Neural cell (in vitro differentiated cells): ENCODE measurements at regions not wholly inside any gene's neighbourhood (a gene's known extent, or its start where the extent isn't known, plus 50 kb on each side); places are given as distances from the start of the nearest gene placed in this dataset.

Experiments used
- H2AFZ ChIP-seq: fragments of 200-600, 300-800 bp; sonication (generic), shearing (Covaris generic); 2 replicates; pipeline ENCODE4 v1.6.0; 2014; ENCODE audit warnings: low read depth, mild to moderate bottlenecking, antibody characterized with exemption, low read length, moderate library complexity
- H3F3A ChIP-seq: fragments of 200-600 bp; shearing (Covaris generic); 2 replicates; pipeline ENCODE4 v1.6.1; 2016; ENCODE audit warnings: mild to moderate bottlenecking, moderate library complexity, mixed read lengths, antibody characterized with exemption, low read length; ENCODE audit not compliant: insufficient read depth, poor library complexity, severe bottlenecking
- H3K27ac ChIP-seq: fragments of 200-600, 300-800 bp; sonication (generic), shearing (Covaris generic); 2 replicates; pipeline ENCODE4 v1.5.1; 2014; ENCODE audit warnings: mild to moderate bottlenecking, low read length, moderate library complexity
- H3K27me3 ChIP-seq: fragments of 300-800, 200-600 bp; sonication (generic), shearing (Covaris generic); 2 replicates; pipeline ENCODE4 v1.6.0; 2014; ENCODE audit warnings: mild to moderate bottlenecking, low read depth, low read length, moderate library complexity; ENCODE audit not compliant: insufficient read depth
- H3K36me3 ChIP-seq: fragments of 300-800, 200-600 bp; sonication (generic), shearing (Covaris generic); 2 replicates; pipeline ENCODE4 v1.5.1; 2014; ENCODE audit warnings: mild to moderate bottlenecking, antibody characterized with exemption, low read length, moderate library complexity; ENCODE audit not compliant: insufficient read depth
- H3K4me2 ChIP-seq: fragments of 300-800, 200-600 bp; sonication (generic), shearing (Covaris generic); 2 replicates; pipeline ENCODE4 v1.6.0; 2014; ENCODE audit warnings: mild to moderate bottlenecking, low read length
- H3K4me3 ChIP-seq: fragments of 300-800, 200-600 bp; sonication (generic), shearing (Covaris generic); 2 replicates; pipeline ENCODE4 v1.5.1; 2014; ENCODE audit warnings: mild to moderate bottlenecking, low read length, moderate library complexity
- H3K79me2 ChIP-seq: fragments of 200-600 bp; shearing (Covaris generic); replicated peaks from 2 replicates; pipeline ENCODE4 v1.6.0; 2014; ENCODE audit warnings: mild to moderate bottlenecking, low read length, moderate library complexity; ENCODE audit not compliant: insufficient read depth
- H3K9ac ChIP-seq: fragments of 300-800, 200-600 bp; sonication (generic), shearing (Covaris generic); 2 replicates; pipeline ENCODE4 v1.6.1; 2016; ENCODE audit warnings: mild to moderate bottlenecking, low read length, mixed read lengths
- H3K9me2 ChIP-seq: fragments of 200-600 bp; shearing (Covaris generic); 2 replicates; pipeline ENCODE4 v1.6.1; 2016; ENCODE audit warnings: mild to moderate bottlenecking, low read length, mixed read lengths; ENCODE audit not compliant: insufficient read depth
- H3K9me3 ChIP-seq: fragments of 200-600, 300-800 bp; sonication (generic), shearing (Covaris generic); 2 replicates; pipeline ENCODE4 v1.6.1; 2016; ENCODE audit warnings: mild to moderate bottlenecking, mixed run types, low read length, moderate library complexity, mixed read lengths
- H4K20me1 ChIP-seq: fragments of 200-600 bp; shearing (Covaris generic); 2 replicates; pipeline ENCODE4 v1.6.1; 2016; ENCODE audit warnings: mild to moderate bottlenecking, mixed run types; ENCODE audit not compliant: insufficient read depth
- CTCF ChIP-seq: fragments of 450-650 bp; IDR thresholded peaks from 2 replicates; pipeline ENCODE4 v1.5.1; 2014; ENCODE audit warnings: antibody characterized with exemption, mild to moderate bottlenecking, moderate library complexity; ENCODE audit not compliant: poor library complexity, severe bottlenecking
- EP300 ChIP-seq: fragments of 450-650 bp; conservative IDR thresholded peaks from 2 replicates; pipeline ENCODE4 v1.6.1; 2014; ENCODE audit warnings: antibody characterized with exemption, mild to moderate bottlenecking, moderate library complexity; ENCODE audit not compliant: poor library complexity, severe bottlenecking
- EZH2 ChIP-seq: fragments of 200-600, 300-800 bp; shearing (Covaris generic), sonication (generic); IDR thresholded peaks from 2 replicates; pipeline ENCODE4 v1.6.1; 2014; ENCODE audit warnings: antibody characterized with exemption, low read length, borderline replicate concordance, mild to moderate bottlenecking; ENCODE audit not compliant: insufficient read depth, poor library complexity, severe bottlenecking
- MXI1 ChIP-seq: fragments of 450-650 bp; conservative IDR thresholded peaks from 2 replicates; pipeline ENCODE4 v1.6.1; 2014; ENCODE audit warnings: antibody characterized with exemption, mild to moderate bottlenecking; ENCODE audit not compliant: poor library complexity, severe bottlenecking
- POLR2AphosphoS5 ChIP-seq: IDR thresholded peaks from 2 replicates; pipeline ENCODE4 v1.6.1; 2012
- RAD21 ChIP-seq: fragments of 450-650 bp; conservative IDR thresholded peaks from 2 replicates; pipeline ENCODE4 v1.6.1; 2014; ENCODE audit warnings: antibody characterized with exemption, mild to moderate bottlenecking, moderate library complexity
- SMC3 ChIP-seq: fragments of 450-650 bp; conservative IDR thresholded peaks from 2 replicates; pipeline ENCODE4 v1.6.1; 2014; ENCODE audit warnings: antibody characterized with exemption, mild to moderate bottlenecking, moderate library complexity; ENCODE audit not compliant: poor library complexity
- TAF1 ChIP-seq: IDR thresholded peaks from 2 replicates; pipeline ENCODE4 v1.6.1; 2012; ENCODE audit warnings: low read depth
- TF ChIP-seq, protein P1 (sequence below): IDR thresholded peaks from 2 replicates; pipeline ENCODE4 v1.6.1; 2012; ENCODE audit warnings: borderline replicate concordance

DNA sequence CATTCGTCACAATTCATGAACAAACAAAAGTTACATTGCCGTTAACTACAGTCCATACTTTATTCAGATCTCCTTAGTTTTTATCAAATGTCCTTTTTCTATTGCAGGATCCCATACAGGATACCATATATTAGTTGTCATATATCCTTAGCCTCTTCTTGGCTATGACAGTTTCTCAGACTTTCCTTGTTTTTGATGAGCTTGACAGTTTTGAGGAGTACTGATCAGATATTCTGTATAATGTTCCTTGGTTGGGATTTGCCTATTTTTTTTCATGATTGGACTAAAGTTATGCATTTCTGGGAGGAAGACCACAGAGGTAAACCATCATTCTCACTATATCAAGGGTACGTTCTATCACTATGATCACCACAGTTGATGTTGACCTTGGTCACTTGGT lies 1627.4 kb upstream of the C9orf72 start:
- Histone ChIP-seq H3K79me2 (no peaks in the 10 kb centered on the region), H3K36me3 (no peaks in the 10 kb centered on the region), H3K9me2 (no peaks in the 10 kb centered on the region), H3K27me3 (no peaks in the 10 kb centered on the region), H2AFZ (no peak overlapping the region), H3K27ac (no peak overlapping the region), H3K9me3 (no peaks in the 10 kb centered on the region), H3K4me2 (no peak overlapping the region), H3K9ac (no peak overlapping the region), H3F3A (no peaks in the 10 kb centered on the region), H3K4me3 (no peak overlapping the region), H4K20me1 (no peaks in the 10 kb centered on the region)
- TF ChIP-seq, protein P1, sequence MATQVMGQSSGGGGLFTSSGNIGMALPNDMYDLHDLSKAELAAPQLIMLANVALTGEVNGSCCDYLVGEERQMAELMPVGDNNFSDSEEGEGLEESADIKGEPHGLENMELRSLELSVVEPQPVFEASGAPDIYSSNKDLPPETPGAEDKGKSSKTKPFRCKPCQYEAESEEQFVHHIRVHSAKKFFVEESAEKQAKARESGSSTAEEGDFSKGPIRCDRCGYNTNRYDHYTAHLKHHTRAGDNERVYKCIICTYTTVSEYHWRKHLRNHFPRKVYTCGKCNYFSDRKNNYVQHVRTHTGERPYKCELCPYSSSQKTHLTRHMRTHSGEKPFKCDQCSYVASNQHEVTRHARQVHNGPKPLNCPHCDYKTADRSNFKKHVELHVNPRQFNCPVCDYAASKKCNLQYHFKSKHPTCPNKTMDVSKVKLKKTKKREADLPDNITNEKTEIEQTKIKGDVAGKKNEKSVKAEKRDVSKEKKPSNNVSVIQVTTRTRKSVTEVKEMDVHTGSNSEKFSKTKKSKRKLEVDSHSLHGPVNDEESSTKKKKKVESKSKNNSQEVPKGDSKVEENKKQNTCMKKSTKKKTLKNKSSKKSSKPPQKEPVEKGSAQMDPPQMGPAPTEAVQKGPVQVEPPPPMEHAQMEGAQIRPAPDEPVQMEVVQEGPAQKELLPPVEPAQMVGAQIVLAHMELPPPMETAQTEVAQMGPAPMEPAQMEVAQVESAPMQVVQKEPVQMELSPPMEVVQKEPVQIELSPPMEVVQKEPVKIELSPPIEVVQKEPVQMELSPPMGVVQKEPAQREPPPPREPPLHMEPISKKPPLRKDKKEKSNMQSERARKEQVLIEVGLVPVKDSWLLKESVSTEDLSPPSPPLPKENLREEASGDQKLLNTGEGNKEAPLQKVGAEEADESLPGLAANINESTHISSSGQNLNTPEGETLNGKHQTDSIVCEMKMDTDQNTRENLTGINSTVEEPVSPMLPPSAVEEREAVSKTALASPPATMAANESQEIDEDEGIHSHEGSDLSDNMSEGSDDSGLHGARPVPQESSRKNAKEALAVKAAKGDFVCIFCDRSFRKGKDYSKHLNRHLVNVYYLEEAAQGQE = no peak
- TF ChIP-seq POLR2AphosphoS5 (no peak), EP300 (no peak), MXI1 (no peak), EZH2 (no peak), CTCF (no peak), RAD21 (no peak), SMC3 (no peak), TAF1 (no peak)

GRCh38 chr9:29203244-29203930 lies 1630.1 kb upstream of the C9orf72 start:
- Histone ChIP-seq H3K27ac (no peak overlapping the region), H3F3A (no peaks in the 10 kb centered on the region), H4K20me1 (no peaks in the 10 kb centered on the region)

More at GRCh38 chr9:29203244-29203930, 1630.1 kb upstream of the C9orf72 start:
- Histone ChIP-seq H3K79me2 (peaks cover 11% of the 10 kb centered on the region), H3K9me3 (no peaks in the 10 kb centered on the region), H2AFZ (no peak overlapping the region), H3K27me3 (no peaks in the 10 kb centered on the region), H3K4me3 (no peak overlapping the region), H3K4me2 (no peak overlapping the region), H3K9ac (no peak overlapping the region), H3K9me2 (no peaks in the 10 kb centered on the region), H3K36me3 (no peaks in the 10 kb centered on the region)
- no peak for TF ChIP-seq EP300
- no peak for TF ChIP-seq RAD21
- no peak for TF ChIP-seq TAF1
- no peak for TF ChIP-seq SMC3
- no peak for TF ChIP-seq MXI1
- TF ChIP-seq, protein P1 = no peak
- no peak for TF ChIP-seq POLR2AphosphoS5
- TF ChIP-seq EZH2 = no peak
- no peak for TF ChIP-seq CTCF
